Liver (tissue), 3 donors: ENCODE measurements at regions not wholly inside any gene's neighbourhood (a gene's known extent, or its start where the extent isn't known, plus 50 kb on each side); places are given as distances from the start of the nearest gene placed in this dataset.

Experiments used
- GABPA ChIP-seq, 2 donors: IDR thresholded peaks in 1 of 2; conservative IDR thresholded peaks in 1 of 2; 2 replicates each; pipeline ENCODE4 v1.6.1; 2016; ENCODE audit warnings: antibody characterized with exemption in 2 of 2, mild to moderate bottlenecking in 1 of 2, moderate library complexity in 1 of 2
- JUND ChIP-seq, 2 donors: IDR thresholded peaks; 2 replicates each; pipeline ENCODE4 v1.6.1; 2016; ENCODE audit warnings: antibody characterized with exemption in 2 of 2
- SP1 ChIP-seq: IDR thresholded peaks from 2 replicates; pipeline ENCODE4 v1.6.1; 2018; ENCODE audit warnings: antibody characterized with exemption, mild to moderate bottlenecking
- TF ChIP-seq, protein P1 (sequence below): fragments of 150-350 bp; IDR thresholded peaks from 2 replicates; pipeline ENCODE4 v1.5.1; 2017; ENCODE audit warnings: improper control_type of control experiment, low read depth, low read length; ENCODE audit not compliant: missing input control
- TF ChIP-seq, protein P2 (sequence below): IDR thresholded peaks from 2 replicates; pipeline ENCODE4 v1.6.1; 2016; ENCODE audit warnings: antibody characterized with exemption
- TF ChIP-seq, protein P3 (sequence below): IDR thresholded peaks from 2 replicates; pipeline ENCODE4 v1.6.1; 2016; ENCODE audit warnings: antibody characterized with exemption
- donor health status: healthy.
- donor health status: healthy.

DNA sequence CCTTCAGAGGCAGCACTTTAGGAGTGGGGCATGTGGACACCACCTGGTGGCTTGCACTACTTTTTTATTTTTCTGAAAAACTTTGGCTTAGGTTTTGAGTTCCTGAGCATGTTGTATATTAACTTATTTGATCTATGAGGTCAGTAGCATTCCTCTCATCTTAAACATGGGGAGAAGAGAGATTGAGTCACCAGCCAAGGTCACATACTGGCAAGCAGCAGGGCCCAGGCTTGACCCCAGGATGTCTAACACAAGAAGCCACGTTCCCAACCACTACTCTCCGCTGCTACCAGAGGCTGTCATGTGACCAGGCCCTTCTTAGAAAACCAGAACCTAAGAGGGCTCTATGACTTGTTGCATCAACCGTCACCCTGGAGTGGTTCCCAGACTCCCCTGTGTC, 210.3 kb upstream of the GPR26 start:
- TF ChIP-seq, protein P1, sequence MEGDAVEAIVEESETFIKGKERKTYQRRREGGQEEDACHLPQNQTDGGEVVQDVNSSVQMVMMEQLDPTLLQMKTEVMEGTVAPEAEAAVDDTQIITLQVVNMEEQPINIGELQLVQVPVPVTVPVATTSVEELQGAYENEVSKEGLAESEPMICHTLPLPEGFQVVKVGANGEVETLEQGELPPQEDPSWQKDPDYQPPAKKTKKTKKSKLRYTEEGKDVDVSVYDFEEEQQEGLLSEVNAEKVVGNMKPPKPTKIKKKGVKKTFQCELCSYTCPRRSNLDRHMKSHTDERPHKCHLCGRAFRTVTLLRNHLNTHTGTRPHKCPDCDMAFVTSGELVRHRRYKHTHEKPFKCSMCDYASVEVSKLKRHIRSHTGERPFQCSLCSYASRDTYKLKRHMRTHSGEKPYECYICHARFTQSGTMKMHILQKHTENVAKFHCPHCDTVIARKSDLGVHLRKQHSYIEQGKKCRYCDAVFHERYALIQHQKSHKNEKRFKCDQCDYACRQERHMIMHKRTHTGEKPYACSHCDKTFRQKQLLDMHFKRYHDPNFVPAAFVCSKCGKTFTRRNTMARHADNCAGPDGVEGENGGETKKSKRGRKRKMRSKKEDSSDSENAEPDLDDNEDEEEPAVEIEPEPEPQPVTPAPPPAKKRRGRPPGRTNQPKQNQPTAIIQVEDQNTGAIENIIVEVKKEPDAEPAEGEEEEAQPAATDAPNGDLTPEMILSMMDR, result no peak
- TF ChIP-seq JUND (IDR thresholded peaks at IDR 0.05) (no peak), GABPA (IDR thresholded peaks at IDR 0.05 in 1 of 2, conservative IDR thresholded peaks at IDR 0.05 in 1 of 2) (no peak), SP1 (no peak)
- TF ChIP-seq, protein P2, sequence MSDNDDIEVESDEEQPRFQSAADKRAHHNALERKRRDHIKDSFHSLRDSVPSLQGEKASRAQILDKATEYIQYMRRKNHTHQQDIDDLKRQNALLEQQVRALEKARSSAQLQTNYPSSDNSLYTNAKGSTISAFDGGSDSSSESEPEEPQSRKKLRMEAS, result no peak
- TF ChIP-seq, protein P3, sequence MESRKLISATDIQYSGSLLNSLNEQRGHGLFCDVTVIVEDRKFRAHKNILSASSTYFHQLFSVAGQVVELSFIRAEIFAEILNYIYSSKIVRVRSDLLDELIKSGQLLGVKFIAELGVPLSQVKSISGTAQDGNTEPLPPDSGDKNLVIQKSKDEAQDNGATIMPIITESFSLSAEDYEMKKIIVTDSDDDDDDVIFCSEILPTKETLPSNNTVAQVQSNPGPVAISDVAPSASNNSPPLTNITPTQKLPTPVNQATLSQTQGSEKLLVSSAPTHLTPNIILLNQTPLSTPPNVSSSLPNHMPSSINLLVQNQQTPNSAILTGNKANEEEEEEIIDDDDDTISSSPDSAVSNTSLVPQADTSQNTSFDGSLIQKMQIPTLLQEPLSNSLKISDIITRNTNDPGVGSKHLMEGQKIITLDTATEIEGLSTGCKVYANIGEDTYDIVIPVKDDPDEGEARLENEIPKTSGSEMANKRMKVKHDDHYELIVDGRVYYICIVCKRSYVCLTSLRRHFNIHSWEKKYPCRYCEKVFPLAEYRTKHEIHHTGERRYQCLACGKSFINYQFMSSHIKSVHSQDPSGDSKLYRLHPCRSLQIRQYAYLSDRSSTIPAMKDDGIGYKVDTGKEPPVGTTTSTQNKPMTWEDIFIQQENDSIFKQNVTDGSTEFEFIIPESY, result no peak
